ENCODE measurements at regions not wholly inside any gene's neighbourhood (a gene's known extent, or its start where the extent isn't known, plus 50 kb on each side); places are given as distances from the start of the nearest gene placed in this dataset.

GRCh38 chr15:94535298-94536048 lies 304.1 kb downstream of the MCTP2 start:
- no peak for DNase-seq

- no peak for DNase-seq
Observed at GRCh38 chr15:94536549-94536948, 305.2 kb downstream of the MCTP2 start.

- DNase-seq, result no peak
Observed at GRCh38 chr15:94538280-94538679, 306.9 kb downstream of the MCTP2 start.

- DNase-seq, result no peak
Observed at GRCh38 chr15:94542391-94542790, 311.0 kb downstream of the MCTP2 start.

GRCh38 chr15:94546808-94547207 lies 315.4 kb downstream of the MCTP2 start:
- DNase-seq, result no peak

- DNase-seq, result no peak
Observed at GRCh38 chr15:94547711-94548110, 316.4 kb downstream of the MCTP2 start.

GRCh38 chr15:94555841-94556519 lies 324.6 kb downstream of the MCTP2 start:
- no peak for DNase-seq

- DNase-seq, result no peak
Observed at GRCh38 chr15:94561036-94561689, 329.8 kb downstream of the MCTP2 start.

- no peak for DNase-seq
Observed at GRCh38 chr15:94563456-94563855, 332.1 kb downstream of the MCTP2 start.

GRCh38 chr15:94576889-94577533 lies 345.6 kb downstream of the MCTP2 start:
- no peak for DNase-seq

- DNase-seq, result no peak
Observed at GRCh38 chr15:94579286-94579685, 347.9 kb downstream of the MCTP2 start.

- DNase-seq, result no peak
Observed at GRCh38 chr15:94580211-94580885, 349.0 kb downstream of the MCTP2 start.

- no peak for DNase-seq
Observed at GRCh38 chr15:94582368-94582767, 351.0 kb downstream of the MCTP2 start.

GRCh38 chr15:94584833-94585244 lies 353.5 kb downstream of the MCTP2 start:
- DNase-seq, result no peak

- no peak for DNase-seq
Observed at GRCh38 chr15:94586099-94586498, 354.7 kb downstream of the MCTP2 start.

- DNase-seq, result no peak
Observed at GRCh38 chr15:94587113-94587512, 355.8 kb downstream of the MCTP2 start.

- DNase-seq, result no peak
Observed at GRCh38 chr15:94588993-94589392, 357.6 kb downstream of the MCTP2 start.

GRCh38 chr15:94592495-94592894 lies 361.1 kb downstream of the MCTP2 start:
- no peak for DNase-seq

GRCh38 chr15:94596707-94597106 lies 365.3 kb downstream of the MCTP2 start:
- no peak for DNase-seq

GRCh38 chr15:94600505-94600904 lies 369.1 kb downstream of the MCTP2 start:
- no peak for DNase-seq

- no peak for DNase-seq
Observed at GRCh38 chr15:94602754-94603470, 371.6 kb downstream of the MCTP2 start.

GRCh38 chr15:94606286-94606685 lies 374.9 kb downstream of the MCTP2 start:
- no peak for DNase-seq
